ENCODE measurements at regions not wholly inside any gene's neighbourhood (a gene's known extent, or its start where the extent isn't known, plus 50 kb on each side); places are given as distances from the start of the nearest gene placed in this dataset.

DNA sequence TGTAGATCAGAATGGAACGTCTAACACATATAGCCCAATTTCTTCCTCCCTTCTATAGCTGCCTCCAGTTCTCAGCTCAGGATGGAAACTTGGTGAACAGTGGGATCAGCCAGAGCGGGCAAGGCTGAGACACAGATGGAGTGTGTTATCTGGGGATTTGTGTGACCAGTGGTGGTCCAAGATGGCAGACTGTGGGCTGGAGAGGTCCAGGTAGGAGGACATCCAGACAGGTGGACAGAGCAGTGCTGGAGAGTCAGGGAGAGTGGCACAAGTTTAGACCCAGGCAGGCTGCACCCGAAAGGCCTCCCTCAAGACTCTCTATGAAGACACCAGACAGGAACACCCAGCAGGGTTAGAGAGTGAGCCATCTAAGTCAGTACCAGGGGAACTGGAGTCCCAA lies 116.1 kb upstream of the CPSF6 start:
- TF ChIP-seq POLR2AphosphoS5 (IDR thresholded peaks at IDR 0.05): no peak
- TF ChIP-seq, protein P1, sequence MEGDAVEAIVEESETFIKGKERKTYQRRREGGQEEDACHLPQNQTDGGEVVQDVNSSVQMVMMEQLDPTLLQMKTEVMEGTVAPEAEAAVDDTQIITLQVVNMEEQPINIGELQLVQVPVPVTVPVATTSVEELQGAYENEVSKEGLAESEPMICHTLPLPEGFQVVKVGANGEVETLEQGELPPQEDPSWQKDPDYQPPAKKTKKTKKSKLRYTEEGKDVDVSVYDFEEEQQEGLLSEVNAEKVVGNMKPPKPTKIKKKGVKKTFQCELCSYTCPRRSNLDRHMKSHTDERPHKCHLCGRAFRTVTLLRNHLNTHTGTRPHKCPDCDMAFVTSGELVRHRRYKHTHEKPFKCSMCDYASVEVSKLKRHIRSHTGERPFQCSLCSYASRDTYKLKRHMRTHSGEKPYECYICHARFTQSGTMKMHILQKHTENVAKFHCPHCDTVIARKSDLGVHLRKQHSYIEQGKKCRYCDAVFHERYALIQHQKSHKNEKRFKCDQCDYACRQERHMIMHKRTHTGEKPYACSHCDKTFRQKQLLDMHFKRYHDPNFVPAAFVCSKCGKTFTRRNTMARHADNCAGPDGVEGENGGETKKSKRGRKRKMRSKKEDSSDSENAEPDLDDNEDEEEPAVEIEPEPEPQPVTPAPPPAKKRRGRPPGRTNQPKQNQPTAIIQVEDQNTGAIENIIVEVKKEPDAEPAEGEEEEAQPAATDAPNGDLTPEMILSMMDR (IDR thresholded peaks at IDR 0.05; ENCODE audit: poor library complexity, severe bottlenecking): no peak
- TF ChIP-seq EZH2 (IDR thresholded peaks at IDR 0.05; ENCODE audit: borderline replicate concordance, insufficient read depth, low read length, poor library complexity, severe bottlenecking): no peak
- no peak for TF ChIP-seq REST (IDR thresholded peaks at IDR 0.05; ENCODE audit: borderline replicate concordance)
- no peak for TF ChIP-seq RAD21 (conservative IDR thresholded peaks at IDR 0.05)
- TF ChIP-seq SMC3 (conservative IDR thresholded peaks at IDR 0.05; ENCODE audit: poor library complexity): no peak

Measured in neural cell (in vitro differentiated cells).